Kasumi-1 (cell line): ENCODE measurements at regions not wholly inside any gene's neighbourhood (a gene's known extent, or its start where the extent isn't known, plus 50 kb on each side); places are given as distances from the start of the nearest gene placed in this dataset.
A peak's percentile ranks its signal among the peaks of the same experiment; 100 is the strongest.
"Not testable (repeated sequence)": the region's sequence is repeated elsewhere in the genome, so short reads cannot be mapped to it uniquely, and the experiment has no call there.

ENCODE experiments used
- DNase-seq, 2 experiments: peaks; one replicate each; lab custom pipeline; 2025; lab: John Stamatoyannopoulos, UW

GRCh38 chr4:115222061-115222460 lies 108.6 kb upstream of the NDST4 start:
- no peak for DNase-seq

GRCh38 chr4:115219862-115220261 lies 106.4 kb upstream of the NDST4 start:
- no peak for DNase-seq

GRCh38 chr4:115219315-115219860 lies 106.0 kb upstream of the NDST4 start:
- DNase-seq = peak; percentile 26 to 28

- no peak for DNase-seq
Measured at GRCh38 chr4:115215935-115216334, 102.5 kb upstream of the NDST4 start.

GRCh38 chr4:115213716-115214115 lies 100.3 kb upstream of the NDST4 start:
- peak; percentile 3 to 11 for DNase-seq

- no peak for DNase-seq
Measured at GRCh38 chr4:115201042-115201330, 87.6 kb upstream of the NDST4 start.

- not testable (repeated sequence) for DNase-seq
Measured at GRCh38 chr4:115200201-115201041, 87.0 kb upstream of the NDST4 start.

GRCh38 chr4:115194612-115195011 lies 81.2 kb upstream of the NDST4 start:
- DNase-seq = not testable (repeated sequence)

- DNase-seq = no peak
Measured at GRCh38 chr4:115190529-115190928, 77.1 kb upstream of the NDST4 start.

GRCh38 chr4:115187136-115187535 lies 73.7 kb upstream of the NDST4 start:
- no peak for DNase-seq

- not testable (repeated sequence) for DNase-seq
Measured at GRCh38 chr4:115179438-115180062, 66.1 kb upstream of the NDST4 start.

- DNase-seq = not testable (repeated sequence)
Measured at GRCh38 chr4:115178687-115179086, 65.3 kb upstream of the NDST4 start.

- DNase-seq = no peak
Measured at GRCh38 chr4:115171220-115171619, 57.8 kb upstream of the NDST4 start.

- DNase-seq = peak; percentile 24 to 41
Measured at GRCh38 chr4:115165503-115165902, 52.1 kb upstream of the NDST4 start.
